Central memory CD4-positive, alpha-beta T cell (primary cell): ENCODE measurements at regions not wholly inside any gene's neighbourhood (a gene's known extent, or its start where the extent isn't known, plus 50 kb on each side); places are given as distances from the start of the nearest gene placed in this dataset.

Source experiments
- DNase-seq: peaks from one replicate; pipeline ENCODE4 v3.0.0; 2022

- no peak for DNase-seq
Observed at GRCh38 chr18:46266473-46266872, 162.3 kb downstream of the HAUS1 start.

- DNase-seq: no peak
Observed at GRCh38 chr18:46268671-46269070, 164.5 kb downstream of the HAUS1 start.

DNA sequence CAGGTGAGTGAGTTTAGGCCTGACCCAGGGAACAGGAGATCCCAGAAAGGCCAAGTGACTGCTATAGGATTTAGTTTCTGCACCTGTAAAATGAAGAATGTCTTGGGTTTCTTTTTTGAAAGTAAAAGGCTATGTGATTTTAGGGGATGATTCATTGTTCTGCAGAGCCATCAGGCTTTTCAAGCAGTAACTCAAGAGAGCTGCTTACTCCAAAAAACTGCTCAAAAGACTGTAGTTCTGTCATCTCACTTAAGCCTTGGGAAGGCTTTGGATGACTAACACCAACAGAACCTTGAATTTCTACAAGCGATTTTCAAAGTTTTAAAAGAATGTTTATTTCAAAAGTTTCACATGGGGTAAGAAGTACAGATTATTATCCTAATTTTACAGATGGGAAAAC is 165.1 kb downstream of the HAUS1 start:
- DNase-seq: no peak

DNA sequence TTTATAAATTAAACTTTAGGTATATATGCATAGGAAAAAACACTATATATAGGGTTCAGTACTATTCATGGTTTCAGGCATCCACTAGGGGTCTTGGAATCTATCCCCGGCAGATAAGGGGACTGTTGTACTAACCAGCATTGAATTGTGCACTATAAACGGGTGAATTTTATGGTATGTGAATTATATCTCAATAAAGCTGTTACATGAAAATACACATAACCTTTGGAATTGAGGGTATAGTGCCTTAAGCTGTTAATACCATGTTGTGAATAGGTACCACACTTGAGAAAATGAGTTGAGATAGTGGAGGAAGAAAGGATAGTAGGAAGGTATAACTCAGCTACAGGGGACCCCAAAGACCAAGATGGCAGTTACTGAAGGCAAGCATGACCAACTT is 167.3 kb downstream of the HAUS1 start:
- no peak for DNase-seq

- DNase-seq: no peak
Observed at GRCh38 chr18:46273861-46274260, 169.7 kb downstream of the HAUS1 start.

GRCh38 chr18:46274266-46274665 is 170.1 kb downstream of the HAUS1 start:
- DNase-seq: no peak

GRCh38 chr18:46275370-46275769 is 171.2 kb downstream of the HAUS1 start:
- no peak for DNase-seq

DNA sequence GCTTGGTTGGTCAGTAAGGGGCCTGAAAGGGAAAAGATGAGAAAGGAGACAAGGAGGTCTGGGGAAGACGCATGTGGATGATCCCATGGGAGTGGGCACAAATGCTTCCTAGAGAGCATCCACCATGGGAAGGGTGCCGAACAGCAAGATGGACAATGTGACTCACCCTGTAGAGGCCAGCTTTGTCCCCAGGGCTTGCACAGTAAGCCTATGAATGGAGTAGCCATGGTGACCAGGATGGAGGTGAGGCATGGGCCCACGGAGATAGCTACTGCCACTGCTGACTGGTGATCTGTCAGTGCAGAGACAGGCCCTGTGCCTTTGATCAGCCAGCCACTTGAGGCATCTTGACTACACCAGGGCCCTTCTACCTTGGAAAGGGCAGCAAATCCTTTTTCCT is 172.6 kb downstream of the HAUS1 start:
- no peak for DNase-seq

- DNase-seq: no peak
Observed at GRCh38 chr18:46278481-46279465, 174.6 kb downstream of the HAUS1 start.

GRCh38 chr18:46279673-46280072 is 175.5 kb downstream of the HAUS1 start:
- no peak for DNase-seq

GRCh38 chr18:46281185-46282176 is 177.3 kb downstream of the HAUS1 start:
- DNase-seq: peak; percentile 16

- DNase-seq: no peak
Observed at GRCh38 chr18:46282177-46282570, 178.0 kb downstream of the HAUS1 start.

DNA sequence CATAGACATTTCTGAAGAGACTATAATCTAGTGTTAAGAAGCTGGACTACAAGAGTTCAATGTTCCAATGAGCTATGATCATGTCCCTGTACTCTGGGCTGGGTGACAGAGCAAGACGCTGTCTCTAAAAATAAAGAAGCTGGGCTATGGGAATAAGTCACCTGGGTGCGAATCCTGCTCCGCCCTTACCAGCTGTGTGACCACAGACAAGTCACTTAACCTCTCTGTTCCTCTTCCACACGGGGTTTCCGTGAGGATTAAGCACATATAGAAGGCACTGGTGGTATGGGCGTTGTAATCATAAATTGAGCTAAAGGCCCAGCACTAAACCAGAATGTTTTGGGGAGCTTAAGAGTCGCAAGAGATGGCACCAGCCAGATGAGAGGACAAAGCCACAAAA is 178.5 kb downstream of the HAUS1 start:
- DNase-seq: no peak

- DNase-seq: no peak
Observed at GRCh38 chr18:46283268-46283667, 179.1 kb downstream of the HAUS1 start.

GRCh38 chr18:46283895-46284295 is 179.7 kb downstream of the HAUS1 start:
- no peak for DNase-seq

DNA sequence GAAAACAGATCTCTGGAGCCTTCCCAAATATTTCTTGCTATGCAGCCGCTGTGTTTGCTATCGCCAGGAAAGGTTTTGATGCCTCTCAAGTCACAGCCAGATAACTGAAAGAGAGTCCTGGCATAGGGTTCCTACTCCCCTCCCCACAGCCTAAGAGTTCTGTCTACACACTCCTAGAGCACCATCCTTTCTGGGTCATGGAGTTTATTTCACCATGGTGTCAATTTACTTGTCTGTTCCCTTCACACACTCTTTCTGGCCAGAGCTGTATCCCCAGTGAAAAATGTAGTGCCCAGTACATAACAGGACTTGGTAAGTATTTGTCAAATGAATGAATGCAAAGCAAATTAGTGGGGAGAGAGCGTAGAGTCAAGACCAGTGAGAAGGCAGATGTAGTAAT is 185.3 kb downstream of the HAUS1 start:
- no peak for DNase-seq

- no peak for DNase-seq
Observed at GRCh38 chr18:46289931-46290330, 185.7 kb downstream of the HAUS1 start.

DNA sequence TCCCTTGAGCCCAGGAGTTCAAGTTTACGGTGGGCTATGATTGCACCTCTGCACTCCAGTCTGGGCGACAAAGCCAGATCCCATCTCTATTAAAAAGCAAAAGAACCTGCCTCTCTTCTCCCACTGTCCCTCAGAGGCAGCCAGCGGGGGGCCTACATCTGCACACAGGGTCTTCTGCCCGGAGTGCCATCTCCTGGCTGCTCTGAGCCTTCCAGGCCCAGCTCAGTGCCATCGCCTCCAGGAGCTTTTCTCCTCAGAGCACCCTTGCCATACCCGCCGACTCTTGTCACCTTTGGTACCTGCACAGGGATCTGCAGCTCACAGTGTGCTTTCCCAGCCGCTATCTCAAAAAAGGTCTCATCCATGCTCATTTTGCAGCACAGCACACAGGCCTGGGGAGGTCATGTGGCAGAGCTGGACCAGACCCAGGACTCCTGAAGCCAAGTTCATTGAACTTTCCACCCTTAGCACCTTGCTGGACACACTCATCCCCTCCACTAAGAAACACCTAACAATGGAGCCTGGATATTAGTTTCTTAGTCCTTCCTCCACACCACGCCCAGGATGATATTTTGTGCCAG is 186.3 kb downstream of the HAUS1 start:
- DNase-seq: no peak

GRCh38 chr18:46291149-46291548 is 187.0 kb downstream of the HAUS1 start:
- no peak for DNase-seq

- no peak for DNase-seq
Observed at GRCh38 chr18:46293742-46294181, 189.6 kb downstream of the HAUS1 start.

DNA sequence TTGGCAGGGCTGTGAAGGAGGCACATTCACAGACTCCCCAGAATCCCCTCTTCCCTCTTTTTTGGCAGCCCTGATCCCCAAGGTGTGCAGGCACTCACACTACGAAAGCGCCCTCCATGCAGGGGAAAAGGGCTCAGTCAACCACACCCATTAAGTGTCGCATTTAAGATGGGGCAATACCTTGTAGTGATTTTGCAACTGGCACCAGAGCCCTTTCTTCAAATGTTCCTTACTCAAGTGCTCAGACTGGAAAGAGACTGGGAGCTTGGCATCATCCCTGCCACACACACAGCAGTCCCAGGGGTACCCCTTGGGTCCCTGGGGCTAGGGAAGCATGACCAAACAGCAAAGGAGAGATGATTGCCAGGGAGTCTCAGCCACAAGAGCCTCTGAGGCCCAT is 190.1 kb downstream of the HAUS1 start:
- DNase-seq: no peak

GRCh38 chr18:46294751-46295150 is 190.6 kb downstream of the HAUS1 start:
- DNase-seq: no peak

GRCh38 chr18:46295416-46295815 is 191.2 kb downstream of the HAUS1 start:
- DNase-seq: no peak
